ENCODE measurements at regions not wholly inside any gene's neighbourhood (a gene's known extent, or its start where the extent isn't known, plus 50 kb on each side); places are given as distances from the start of the nearest gene placed in this dataset.

DNA sequence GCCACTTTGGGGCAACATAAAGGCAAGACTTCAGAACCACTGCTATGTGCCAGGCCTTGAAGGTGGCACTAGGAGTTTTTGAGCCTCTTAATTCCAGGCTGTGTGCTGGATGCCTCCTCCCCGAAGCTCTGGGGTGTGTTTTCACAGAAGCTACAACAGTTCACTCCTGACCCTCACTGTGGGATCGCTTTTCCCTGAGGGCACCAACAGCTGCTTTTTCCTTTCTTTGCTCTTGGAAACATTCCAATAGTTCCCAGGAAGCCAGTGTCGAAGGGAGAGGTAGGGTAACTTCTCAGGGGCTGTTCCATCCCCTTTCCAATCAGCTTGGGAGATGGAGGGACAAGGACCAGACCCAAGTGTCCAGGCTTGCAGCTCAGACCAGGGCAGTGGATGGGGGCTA lies 153.4 kb downstream of the C1orf94 start:
- DNase-seq (ENCODE audit: low spot score), result no peak

GRCh38 chr1:34331020-34331926 lies 154.6 kb downstream of the C1orf94 start:
- no peak for DNase-seq (ENCODE audit: low spot score)

DNA sequence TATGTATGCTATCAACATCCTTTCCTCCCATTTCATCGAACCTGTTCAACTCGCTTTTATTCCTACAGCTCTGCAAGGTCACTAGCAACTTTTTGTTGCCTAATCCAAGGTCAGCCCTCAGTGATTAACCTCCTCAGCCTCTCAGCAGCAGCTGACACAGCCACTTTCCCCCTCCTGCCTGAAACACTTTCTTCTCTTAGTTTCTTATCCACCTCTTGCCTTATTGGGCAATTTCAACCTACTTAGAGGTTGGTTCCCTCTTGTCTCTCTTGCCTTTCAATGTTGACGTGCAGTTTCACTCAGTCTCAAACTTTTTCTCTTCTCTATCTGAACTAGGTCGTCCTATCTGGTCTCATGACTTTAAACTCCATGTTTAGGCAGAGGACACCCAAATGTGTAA lies 156.3 kb downstream of the C1orf94 start:
- no peak for DNase-seq (ENCODE audit: low spot score)

DNA sequence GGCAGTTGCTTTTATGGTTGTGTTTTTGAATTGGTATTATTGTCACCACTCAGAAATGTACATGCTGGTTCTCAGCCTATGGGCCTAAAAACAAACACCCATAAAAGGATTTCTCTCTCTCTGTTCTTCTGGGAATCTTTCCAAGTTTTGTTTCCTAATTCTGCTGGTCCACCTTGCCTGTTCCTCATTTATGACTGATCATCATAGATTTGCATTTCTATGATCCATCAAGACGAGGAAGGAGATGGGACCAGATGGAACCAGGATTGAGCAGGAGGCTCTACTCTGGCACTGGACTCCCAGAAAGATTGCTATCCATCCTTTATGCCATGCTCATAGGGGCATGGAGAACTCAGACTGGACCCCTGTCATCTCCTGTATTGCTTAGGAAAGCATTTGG lies 162.2 kb downstream of the C1orf94 start:
- no peak for DNase-seq (ENCODE audit: low spot score)

GRCh38 chr1:34341896-34342295 lies 165.2 kb downstream of the C1orf94 start:
- no peak for DNase-seq (ENCODE audit: low spot score)

DNA sequence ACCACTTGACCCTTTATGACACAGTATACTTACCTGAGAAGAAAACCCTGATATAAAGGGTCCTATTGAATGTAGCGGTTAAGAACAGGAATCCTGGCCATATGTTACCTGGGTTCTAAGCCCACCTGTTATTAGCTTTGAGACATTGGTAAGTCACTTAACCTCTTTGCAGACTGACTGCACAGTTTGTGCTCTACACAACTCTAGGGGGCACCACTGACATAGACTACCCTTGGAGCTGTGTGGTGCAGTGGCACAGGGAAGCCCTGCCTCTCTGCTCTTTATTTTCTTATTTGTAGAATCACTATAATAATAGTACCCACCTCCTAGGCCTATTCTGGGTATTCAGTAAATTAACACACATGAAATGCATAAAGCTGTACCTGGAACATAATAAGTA lies 165.6 kb downstream of the C1orf94 start:
- DNase-seq (ENCODE audit: low spot score), result no peak

DNA sequence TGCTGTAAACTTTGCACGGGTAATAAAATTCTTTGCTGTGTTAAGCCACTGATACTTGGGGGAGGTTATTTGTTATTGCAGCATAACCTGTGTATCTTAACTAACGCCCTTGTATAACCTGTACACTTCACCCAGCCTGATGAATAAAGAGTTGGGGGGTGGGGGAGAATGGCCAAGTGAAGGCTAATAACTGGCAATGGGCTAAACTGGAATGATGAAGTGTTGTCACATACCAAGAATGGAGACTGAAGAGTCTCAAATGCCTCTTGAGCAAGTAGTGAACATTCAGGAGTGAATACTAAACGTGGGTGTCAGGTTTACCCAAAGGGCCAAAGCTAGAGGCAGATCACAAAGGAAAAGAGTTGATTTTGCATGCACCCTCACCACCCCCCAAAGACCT lies 169.4 kb downstream of the C1orf94 start:
- no peak for DNase-seq (ENCODE audit: low spot score)

- no peak for DNase-seq (ENCODE audit: low spot score)
Observed at GRCh38 chr1:34353409-34353808, 176.7 kb downstream of the C1orf94 start.

GRCh38 chr1:34354367-34354766 lies 177.7 kb downstream of the C1orf94 start:
- no peak for DNase-seq (ENCODE audit: low spot score)

- DNase-seq (ENCODE audit: low spot score), result no peak
Observed at GRCh38 chr1:34356853-34357252, 180.1 kb downstream of the C1orf94 start.

DNA sequence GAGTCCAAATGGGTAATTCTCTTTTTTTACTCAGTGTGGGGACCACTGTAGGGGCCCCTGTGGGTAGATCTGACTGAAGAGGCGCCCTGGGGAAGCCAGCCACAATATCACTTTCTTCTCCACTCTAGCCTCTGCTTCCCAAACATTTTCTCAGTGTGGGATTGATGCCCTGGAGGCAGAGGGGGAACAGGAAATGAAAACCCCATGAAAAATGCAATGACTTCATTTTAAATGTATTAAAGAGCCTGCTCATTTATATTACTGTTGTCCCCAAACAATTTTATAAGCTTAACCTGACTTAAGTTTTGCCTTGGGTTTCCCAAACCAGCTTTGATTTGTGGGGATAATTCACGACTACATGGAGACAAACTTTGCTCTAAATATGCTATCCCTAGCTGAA lies 181.9 kb downstream of the C1orf94 start:
- DNase-seq (ENCODE audit: low spot score), result no peak

- no peak for DNase-seq (ENCODE audit: low spot score)
Observed at GRCh38 chr1:34359411-34359810, 182.7 kb downstream of the C1orf94 start.

GRCh38 chr1:34360574-34360973 lies 183.9 kb downstream of the C1orf94 start:
- no peak for DNase-seq (ENCODE audit: low spot score)

- DNase-seq (ENCODE audit: low spot score), result no peak
Observed at GRCh38 chr1:34361121-34361520, 184.4 kb downstream of the C1orf94 start.

DNA sequence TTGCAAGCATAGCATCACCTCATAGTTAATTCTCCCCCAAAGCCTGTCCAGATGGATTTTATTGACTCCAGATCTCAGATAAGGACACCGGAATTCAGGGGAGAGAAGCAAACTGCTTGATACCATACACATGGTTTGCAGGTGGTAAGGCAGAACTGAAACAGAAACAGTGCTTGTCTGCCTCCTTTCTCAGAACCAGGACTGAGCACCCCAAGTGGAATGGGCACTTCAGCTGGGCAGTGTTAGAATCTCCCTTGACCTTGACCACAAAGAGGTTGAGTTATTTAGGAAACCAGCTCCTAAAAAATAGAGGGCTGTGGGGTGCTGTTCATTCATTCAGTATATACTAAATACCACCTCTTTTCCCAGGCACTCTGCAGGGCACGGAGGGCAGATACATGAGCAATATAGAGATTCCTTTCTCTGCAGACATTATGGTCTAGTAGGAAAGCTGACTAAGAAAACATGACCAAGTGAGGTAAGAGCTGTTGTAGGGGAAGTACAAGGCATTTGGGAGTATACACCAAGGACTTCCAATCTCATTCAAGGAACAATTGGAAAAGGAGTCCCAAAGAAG lies 185.2 kb downstream of the C1orf94 start:
- no peak for DNase-seq (ENCODE audit: low spot score)

- no peak for DNase-seq (ENCODE audit: low spot score)
Observed at GRCh38 chr1:34362949-34363348, 186.2 kb downstream of the C1orf94 start.

DNA sequence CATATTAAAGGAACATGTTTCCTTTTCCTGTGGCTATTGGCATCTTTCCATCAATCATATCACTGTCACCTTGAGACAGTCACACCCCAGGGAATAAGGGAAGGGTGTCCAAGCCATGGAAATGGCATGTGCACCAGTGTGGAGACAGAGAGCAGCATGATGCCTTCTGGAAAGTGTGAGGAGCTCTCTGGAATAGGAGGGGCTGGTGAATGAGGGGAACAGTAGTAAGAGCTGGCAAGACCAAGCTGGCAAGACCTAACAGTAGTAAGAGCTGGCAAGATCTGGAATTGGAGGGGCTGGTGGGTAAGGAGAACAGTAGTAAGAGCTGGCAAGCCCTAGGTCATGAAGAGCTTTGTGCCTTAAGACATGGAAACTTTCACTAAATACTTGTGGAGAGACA lies 186.7 kb downstream of the C1orf94 start:
- no peak for DNase-seq (ENCODE audit: low spot score)

DNA sequence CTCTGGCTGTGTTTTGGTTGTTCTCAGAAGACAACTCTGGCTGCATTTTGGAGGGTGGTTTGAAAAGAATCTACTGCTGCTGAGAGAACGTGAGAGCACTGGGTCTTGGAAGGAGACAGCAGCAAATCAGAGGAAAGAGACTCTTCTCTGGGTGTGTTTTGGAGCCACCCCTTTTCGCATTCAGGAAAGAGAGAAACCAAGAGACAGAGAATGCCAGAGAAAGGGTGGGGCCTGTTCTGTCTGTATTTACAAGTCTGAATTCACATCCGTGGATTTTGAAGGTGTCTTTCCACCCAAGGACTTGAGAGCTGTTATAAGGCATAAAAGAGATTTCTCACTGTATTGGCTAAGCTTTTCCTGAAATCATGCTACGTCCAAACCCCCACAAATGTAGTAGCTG lies 187.2 kb downstream of the C1orf94 start:
- DNase-seq (ENCODE audit: low spot score), result no peak

DNA sequence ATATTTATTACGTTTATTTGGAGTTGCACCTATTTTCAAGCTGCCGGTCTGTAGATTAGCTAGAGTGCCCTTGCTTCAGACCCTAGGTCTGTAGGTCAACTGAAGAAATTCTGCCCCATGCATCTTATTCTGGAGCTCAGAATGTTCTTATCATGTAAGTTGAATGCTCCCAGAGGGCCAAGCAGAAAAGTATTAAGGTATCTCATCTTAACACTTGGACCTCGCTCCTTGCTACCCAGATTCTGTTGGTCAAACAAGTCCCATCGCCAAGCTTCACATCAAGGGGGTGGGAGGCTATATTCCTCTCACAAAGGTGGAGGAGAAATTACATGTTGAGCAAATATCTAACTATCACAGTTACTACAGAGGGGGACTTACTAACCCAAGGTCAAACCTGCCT lies 187.7 kb downstream of the C1orf94 start:
- no peak for DNase-seq (ENCODE audit: low spot score)

DNA sequence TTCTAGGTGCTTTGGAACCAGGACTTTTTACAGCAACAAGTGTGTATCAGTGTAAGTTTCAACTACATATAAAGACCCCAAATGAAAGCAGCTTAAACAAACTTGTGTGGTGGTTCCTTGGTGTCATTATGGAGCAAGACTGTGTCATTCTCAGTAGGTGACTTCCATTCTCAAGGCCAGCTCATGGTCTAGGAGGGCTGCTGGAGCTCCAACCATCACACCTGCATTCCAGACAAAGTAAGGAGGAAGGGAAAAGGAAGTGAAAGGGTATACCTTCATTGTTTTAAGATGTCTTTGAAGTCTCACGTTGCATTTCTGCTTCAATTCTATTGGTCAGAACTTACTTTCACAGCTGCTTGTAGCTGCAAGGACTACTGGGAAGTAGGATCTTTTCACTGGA lies 188.6 kb downstream of the C1orf94 start:
- no peak for DNase-seq (ENCODE audit: low spot score)

DNA sequence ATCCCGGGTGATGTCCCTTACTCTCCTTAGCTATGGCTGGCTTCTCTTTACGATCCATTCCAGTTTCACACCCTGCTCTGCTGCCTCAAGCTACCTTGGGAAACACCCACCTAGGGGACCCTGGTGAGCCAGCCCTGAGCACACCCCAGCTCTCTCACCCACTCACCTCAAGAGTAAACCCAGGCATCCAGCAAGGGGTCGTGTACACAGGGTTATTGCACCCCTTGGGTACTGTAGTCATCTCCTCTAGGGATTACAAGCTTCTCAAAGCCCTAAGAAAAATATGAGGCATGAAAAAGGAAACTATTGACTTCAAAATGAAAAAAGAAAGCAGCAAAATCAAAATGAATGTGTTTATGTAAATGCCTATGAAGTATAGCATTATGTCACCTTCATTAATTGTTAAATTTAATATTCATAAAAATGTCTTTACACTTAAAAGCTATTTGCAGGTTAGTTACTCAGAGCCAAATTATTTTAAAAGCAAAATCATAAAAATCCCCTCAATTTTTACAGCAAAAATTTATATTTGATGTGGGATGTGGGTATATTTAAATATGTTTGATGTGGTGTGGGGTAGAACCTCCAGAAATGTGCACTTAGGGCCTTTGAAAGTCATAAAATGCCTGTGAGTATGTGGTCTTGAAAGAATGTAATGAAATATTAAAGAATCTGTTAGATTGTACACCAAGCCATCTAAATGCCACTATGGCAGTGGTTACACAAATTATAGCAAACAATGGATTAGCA lies 190.3 kb downstream of the C1orf94 start:
- no peak for DNase-seq (ENCODE audit: low spot score)

DNA sequence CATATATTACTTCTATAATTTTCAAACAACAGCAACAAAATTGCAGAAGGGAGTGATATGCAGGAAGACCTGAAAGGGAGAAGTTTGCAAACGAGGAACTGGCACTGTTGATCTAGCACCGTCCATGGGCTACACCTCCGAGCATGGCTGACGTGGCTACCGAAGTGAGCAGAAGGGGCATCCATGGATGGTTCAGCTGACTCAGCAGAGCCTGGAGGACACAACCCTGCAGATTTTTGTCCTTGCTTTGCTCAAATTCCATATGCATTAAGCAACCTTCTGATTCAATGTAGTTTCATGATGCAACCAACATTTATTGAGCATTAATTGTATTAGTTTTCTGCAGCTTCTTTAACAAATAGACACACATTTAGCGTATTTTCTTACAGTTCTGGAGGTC lies 191.2 kb downstream of the C1orf94 start:
- DNase-seq (ENCODE audit: low spot score), result no peak
